OCI-LY1 (cell line): ENCODE measurements at regions not wholly inside any gene's neighbourhood (a gene's known extent, or its start where the extent isn't known, plus 50 kb on each side); places are given as distances from the start of the nearest gene placed in this dataset.
"Not testable (repeated sequence)": the region's sequence is repeated elsewhere in the genome, so short reads cannot be mapped to it uniquely, and the experiment has no call there.

Experiments used
- H2AFZ ChIP-seq: fragments of 200-600 bp; sonication (generic), shearing (Covaris generic); 2 replicates; pipeline ENCODE4 v1.6.0; 2014; ENCODE audit warnings: antibody characterized with exemption, mild to moderate bottlenecking, low read length
- H3F3A ChIP-seq: fragments of 200-600 bp; sonication (generic), shearing (Covaris generic); 2 replicates; pipeline ENCODE4 v1.6.0; 2014; ENCODE audit warnings: mild to moderate bottlenecking, antibody characterized with exemption, low read length, moderate library complexity; ENCODE audit not compliant: insufficient read depth
- H3K27ac ChIP-seq: fragments of 200-600 bp; sonication (generic); 2 replicates; pipeline ENCODE4 v1.5.1; 2014; ENCODE audit warnings: low read length, mixed run types, mild to moderate bottlenecking, low read depth; ENCODE audit not compliant: poor library complexity, severe bottlenecking
- H3K27me3 ChIP-seq: fragments of 200-600 bp; sonication (generic); 2 replicates; pipeline ENCODE4 v1.6.0; 2014; ENCODE audit warnings: antibody characterized with exemption, mild to moderate bottlenecking, low read length, moderate library complexity; ENCODE audit not compliant: insufficient read depth
- H3K36me3 ChIP-seq: fragments of 200-600 bp; sonication (generic); 2 replicates; pipeline ENCODE4 v1.6.1; 2014; ENCODE audit warnings: mild to moderate bottlenecking, antibody characterized with exemption, low read length, moderate library complexity, mixed read lengths; ENCODE audit not compliant: insufficient read depth
- H3K4me1 ChIP-seq: fragments of 200-600 bp; sonication (generic); 2 replicates; pipeline ENCODE4 v1.5.1; 2014; ENCODE audit warnings: mild to moderate bottlenecking, low read length, moderate library complexity; ENCODE audit not compliant: insufficient read depth, severe bottlenecking
- H3K4me2 ChIP-seq: fragments of 200-600 bp; sonication (generic), shearing (Covaris generic); 2 replicates; pipeline ENCODE4 v1.6.1; 2014; ENCODE audit warnings: low read length
- H3K4me3 ChIP-seq: fragments of 200-600 bp; sonication (generic); 2 replicates; pipeline ENCODE4 v1.5.1; 2014; ENCODE audit warnings: low read length, low read depth, mild to moderate bottlenecking, mixed read lengths; ENCODE audit not compliant: poor library complexity, severe bottlenecking
- H3K79me2 ChIP-seq: fragments of 200-600 bp; shearing (Covaris generic); 2 replicates; pipeline ENCODE4 v1.6.1; 2016; ENCODE audit warnings: mixed run types, low read length, mixed read lengths; ENCODE audit not compliant: insufficient read depth
- H3K9ac ChIP-seq: fragments of 200-600 bp; sonication (generic), shearing (Covaris generic); 2 replicates; pipeline ENCODE4 v1.6.1; 2014; ENCODE audit warnings: mild to moderate bottlenecking, low read length, mixed read lengths
- H3K9me2 ChIP-seq: fragments of 200-600 bp; sonication (generic), shearing (Covaris generic); 2 replicates; pipeline ENCODE4 v1.6.1; 2014; ENCODE audit warnings: low read depth, mild to moderate bottlenecking, low read length, mixed read lengths
- H3K9me3 ChIP-seq: fragments of 200-600 bp; shearing (Covaris generic); 2 replicates; pipeline ENCODE4 v1.6.1; 2014; ENCODE audit warnings: low read length, mixed read lengths
- H4K20me1 ChIP-seq: fragments of 200-600 bp; sonication (generic), shearing (Covaris generic); 2 replicates; pipeline ENCODE4 v1.6.0; 2016; ENCODE audit warnings: mild to moderate bottlenecking, low read length; ENCODE audit not compliant: insufficient read depth
- EZH2 ChIP-seq: fragments of 200-600 bp; sonication (generic), shearing (Covaris generic); IDR thresholded peaks from 2 replicates; pipeline ENCODE4 v1.8.0; 2017; ENCODE audit warnings: borderline replicate concordance, mixed run types, mild to moderate bottlenecking, antibody characterized with exemption, low read length, moderate library complexity, mixed read lengths
- TF ChIP-seq, protein P1 (sequence below): fragments of 200-600 bp; sonication (generic), shearing (Covaris generic); IDR thresholded peaks from 2 replicates; pipeline ENCODE4 v1.5.1; 2017; ENCODE audit warnings: mild to moderate bottlenecking, antibody characterized with exemption, low read length, moderate library complexity, mixed read lengths

- Histone ChIP-seq H3K9me2 (no peaks in the 10 kb centered on the region), H2AFZ (no peak overlapping the region), H4K20me1 (no peaks in the 10 kb centered on the region), H3K36me3 (no peaks in the 10 kb centered on the region), H3K79me2 (no peaks in the 10 kb centered on the region), H3K4me2 (no peak overlapping the region), H3K27ac (no peak overlapping the region), H3K9me3 (no peaks in the 10 kb centered on the region), H3K27me3 (no peaks in the 10 kb centered on the region), H3F3A (no peaks in the 10 kb centered on the region), H3K4me1 (no peaks in the 10 kb centered on the region), H3K9ac (no peak overlapping the region), H3K4me3 (no peak overlapping the region)
- TF ChIP-seq EZH2, result no peak
- TF ChIP-seq, protein P1, sequence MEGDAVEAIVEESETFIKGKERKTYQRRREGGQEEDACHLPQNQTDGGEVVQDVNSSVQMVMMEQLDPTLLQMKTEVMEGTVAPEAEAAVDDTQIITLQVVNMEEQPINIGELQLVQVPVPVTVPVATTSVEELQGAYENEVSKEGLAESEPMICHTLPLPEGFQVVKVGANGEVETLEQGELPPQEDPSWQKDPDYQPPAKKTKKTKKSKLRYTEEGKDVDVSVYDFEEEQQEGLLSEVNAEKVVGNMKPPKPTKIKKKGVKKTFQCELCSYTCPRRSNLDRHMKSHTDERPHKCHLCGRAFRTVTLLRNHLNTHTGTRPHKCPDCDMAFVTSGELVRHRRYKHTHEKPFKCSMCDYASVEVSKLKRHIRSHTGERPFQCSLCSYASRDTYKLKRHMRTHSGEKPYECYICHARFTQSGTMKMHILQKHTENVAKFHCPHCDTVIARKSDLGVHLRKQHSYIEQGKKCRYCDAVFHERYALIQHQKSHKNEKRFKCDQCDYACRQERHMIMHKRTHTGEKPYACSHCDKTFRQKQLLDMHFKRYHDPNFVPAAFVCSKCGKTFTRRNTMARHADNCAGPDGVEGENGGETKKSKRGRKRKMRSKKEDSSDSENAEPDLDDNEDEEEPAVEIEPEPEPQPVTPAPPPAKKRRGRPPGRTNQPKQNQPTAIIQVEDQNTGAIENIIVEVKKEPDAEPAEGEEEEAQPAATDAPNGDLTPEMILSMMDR, result no peak
These were observed 649.4 kb downstream of the CDH9 start for GRCh38 chr5:26388976-26389375.

GRCh38 chr5:26386532-26386931 is 651.9 kb downstream of the CDH9 start:
- no peak overlapping the region for H3K9ac ChIP-seq
- H4K20me1 ChIP-seq, result no peaks in the 10 kb centered on the region
- no peaks in the 10 kb centered on the region for H3K79me2 ChIP-seq
- no peaks in the 10 kb centered on the region for H3K27me3 ChIP-seq
- no peak overlapping the region for H3K4me3 ChIP-seq
- H2AFZ ChIP-seq, result no peak overlapping the region
- H3K9me3 ChIP-seq, result no peaks in the 10 kb centered on the region
- no peaks in the 10 kb centered on the region for H3K9me2 ChIP-seq
- TF ChIP-seq EZH2, result no peak
- TF ChIP-seq, protein P1, result no peak
- no peaks in the 10 kb centered on the region for H3K4me1 ChIP-seq
- no peaks in the 10 kb centered on the region for H3K36me3 ChIP-seq
- no peak overlapping the region for H3K27ac ChIP-seq
- H3K4me2 ChIP-seq, result no peak overlapping the region
- no peaks in the 10 kb centered on the region for H3F3A ChIP-seq

GRCh38 chr5:26364624-26365023 is 673.8 kb downstream of the CDH9 start:
- not testable (repeated sequence) for H3K4me2 ChIP-seq, H3K9me2 ChIP-seq, H3K36me3 ChIP-seq, H3K9ac ChIP-seq, H3K9me3 ChIP-seq, H3K4me1 ChIP-seq, H3K27ac ChIP-seq, H3K27me3 ChIP-seq, H3K79me2 ChIP-seq, H3K4me3 ChIP-seq, H3F3A ChIP-seq, H2AFZ ChIP-seq, H4K20me1 ChIP-seq

- Histone ChIP-seq H3K9ac (no peak overlapping the region), H3K27ac (no peak overlapping the region), H2AFZ (no peak overlapping the region), H3K4me1 (no peaks in the 10 kb centered on the region), H3K4me3 (no peak overlapping the region), H3K9me2 (no peaks in the 10 kb centered on the region), H4K20me1 (no peaks in the 10 kb centered on the region), H3F3A (no peaks in the 10 kb centered on the region), H3K4me2 (no peak overlapping the region), H3K79me2 (no peaks in the 10 kb centered on the region), H3K36me3 (no peaks in the 10 kb centered on the region), H3K27me3 (no peaks in the 10 kb centered on the region), H3K9me3 (no peaks in the 10 kb centered on the region)
- TF ChIP-seq EZH2, result no peak
- TF ChIP-seq, protein P1, result no peak
These were observed 694.5 kb downstream of the CDH9 start for GRCh38 chr5:26343801-26344325.
